OCI-LY1 (cell line): ENCODE measurements at regions not wholly inside any gene's neighbourhood (a gene's known extent, or its start where the extent isn't known, plus 50 kb on each side); places are given as distances from the start of the nearest gene placed in this dataset.
A peak's percentile ranks its signal among the peaks of the same experiment; 100 is the strongest.

Source experiments
- CTCF ChIP-seq: fragments of 200-600 bp; sonication (generic), shearing (Covaris generic); IDR thresholded peaks from 2 replicates; pipeline ENCODE4 v1.5.1; 2017; ENCODE audit warnings: mild to moderate bottlenecking, antibody characterized with exemption, low read length, moderate library complexity, mixed read lengths
- EZH2 ChIP-seq: fragments of 200-600 bp; sonication (generic), shearing (Covaris generic); IDR thresholded peaks from 2 replicates; pipeline ENCODE4 v1.8.0; 2017; ENCODE audit warnings: borderline replicate concordance, mixed run types, mild to moderate bottlenecking, antibody characterized with exemption, low read length, moderate library complexity, mixed read lengths

GRCh38 chr21:28793043-28793442, 199.6 kb downstream of the LTN1 start:
- TF ChIP-seq CTCF (peak; percentile 8; the same call in 1 of the 2 replicates), EZH2 (no peak)
